GM18498 (cell line): ENCODE measurements at regions not wholly inside any gene's neighbourhood (a gene's known extent, or its start where the extent isn't known, plus 50 kb on each side); places are given as distances from the start of the nearest gene placed in this dataset.

Source experiments
- ATAC-seq: cut with Tn5 transposase; IDR thresholded peaks from one replicate; pipeline ENCODE4 v1.9.1; 2021; ENCODE audit warnings: mild to moderate bottlenecking, moderate library complexity; ENCODE audit not compliant: unreplicated experiment

GRCh38 chr15:69854521-69855181 lies 243.1 kb downstream of the TLE3 start:
- no peak for ATAC-seq

- no peak for ATAC-seq
These were observed 242.3 kb downstream of the TLE3 start for GRCh38 chr15:69855258-69856000.

- no peak for ATAC-seq
These were observed 240.5 kb downstream of the TLE3 start for GRCh38 chr15:69857250-69857649.

GRCh38 chr15:69857686-69858391 lies 239.9 kb downstream of the TLE3 start:
- no peak for ATAC-seq

- no peak for ATAC-seq
These were observed 239.3 kb downstream of the TLE3 start for GRCh38 chr15:69858456-69858855.

- no peak for ATAC-seq
These were observed 237.9 kb downstream of the TLE3 start for GRCh38 chr15:69859866-69860265.

GRCh38 chr15:69860321-69860720 lies 237.4 kb downstream of the TLE3 start:
- no peak for ATAC-seq

GRCh38 chr15:69860921-69861320 lies 236.8 kb downstream of the TLE3 start:
- ATAC-seq: no peak

GRCh38 chr15:69861331-69862171 lies 236.2 kb downstream of the TLE3 start:
- no peak for ATAC-seq

- ATAC-seq: no peak
These were observed 235.2 kb downstream of the TLE3 start for GRCh38 chr15:69862540-69862939.

- no peak for ATAC-seq
These were observed 234.3 kb downstream of the TLE3 start for GRCh38 chr15:69863446-69863845.

GRCh38 chr15:69865369-69865768 lies 232.3 kb downstream of the TLE3 start:
- no peak for ATAC-seq

- ATAC-seq: no peak
These were observed 229.0 kb downstream of the TLE3 start for GRCh38 chr15:69868756-69869155.

- ATAC-seq: no peak
These were observed 228.4 kb downstream of the TLE3 start for GRCh38 chr15:69869291-69869690.

GRCh38 chr15:69869881-69870505 lies 227.7 kb downstream of the TLE3 start:
- ATAC-seq: no peak

- ATAC-seq: no peak
These were observed 226.1 kb downstream of the TLE3 start for GRCh38 chr15:69871511-69872134.

GRCh38 chr15:69873807-69874206 lies 223.9 kb downstream of the TLE3 start:
- ATAC-seq: no peak

GRCh38 chr15:69874321-69874720 lies 223.4 kb downstream of the TLE3 start:
- no peak for ATAC-seq

GRCh38 chr15:69876064-69876940 lies 221.4 kb downstream of the TLE3 start:
- ATAC-seq: no peak
